GM12892 (cell line): ENCODE measurements at regions not wholly inside any gene's neighbourhood (a gene's known extent, or its start where the extent isn't known, plus 50 kb on each side); places are given as distances from the start of the nearest gene placed in this dataset.

Source experiments
- POLR2A ChIP-seq: IDR thresholded peaks from 2 replicates; pipeline ENCODE4 v1.6.1; 2011; ENCODE audit warnings: low read depth, low read length, control low read depth
- POLR2AphosphoS5 ChIP-seq: IDR thresholded peaks from 2 replicates; pipeline ENCODE4 v1.6.1; 2011; ENCODE audit warnings: low read depth, low read length, control low read depth

DNA sequence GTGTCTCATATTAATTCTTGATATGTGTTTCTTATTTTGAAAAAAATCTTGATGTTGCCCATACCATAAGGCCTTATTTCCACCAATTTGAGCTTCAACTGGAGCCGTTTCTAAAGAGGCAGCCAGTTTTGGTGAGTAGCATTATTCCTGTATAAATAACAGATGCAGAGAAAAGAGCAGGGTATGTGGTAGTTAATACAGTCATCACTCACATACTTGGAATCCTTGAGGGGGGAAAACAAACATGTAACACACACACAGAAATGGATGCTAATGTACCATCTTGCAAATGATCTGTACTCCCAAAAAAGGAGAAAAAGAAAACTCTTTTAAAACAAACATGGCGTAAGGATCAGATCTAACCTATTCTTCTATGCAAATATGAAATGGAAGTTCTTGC, 389.7 kb downstream of the GPM6A start:
- no peak for TF ChIP-seq POLR2AphosphoS5
- no peak for TF ChIP-seq POLR2A
